GM19328 (cell line): ENCODE measurements at regions not wholly inside any gene's neighbourhood (a gene's known extent, or its start where the extent isn't known, plus 50 kb on each side); places are given as distances from the start of the nearest gene placed in this dataset.

ENCODE experiments used
- ATAC-seq: cut with Tn5 transposase; IDR thresholded peaks from one replicate; pipeline ENCODE4 v1.9.1; 2021; ENCODE audit warnings: mild to moderate bottlenecking, moderate library complexity; ENCODE audit not compliant: unreplicated experiment

DNA sequence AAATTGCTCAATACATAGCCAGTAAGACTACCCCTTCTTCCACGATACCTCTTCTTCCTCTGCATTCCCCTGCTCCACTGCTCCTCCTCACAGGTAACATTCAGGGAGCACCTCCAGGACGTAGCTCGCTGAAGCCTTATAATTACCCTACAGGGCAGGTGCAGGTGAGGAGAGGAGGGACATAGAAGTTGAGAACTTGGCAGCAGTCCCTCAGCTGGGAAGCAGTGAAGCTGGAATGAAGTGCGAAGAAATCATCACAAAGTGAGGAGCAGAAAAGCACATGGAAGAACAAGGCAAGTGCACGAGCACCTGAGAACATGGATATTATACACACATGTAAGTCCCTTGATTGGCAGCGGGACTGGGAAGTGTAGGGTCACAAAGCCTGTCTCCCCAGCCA, 118.2 kb downstream of the HSD17B3 start:
- no peak for ATAC-seq

DNA sequence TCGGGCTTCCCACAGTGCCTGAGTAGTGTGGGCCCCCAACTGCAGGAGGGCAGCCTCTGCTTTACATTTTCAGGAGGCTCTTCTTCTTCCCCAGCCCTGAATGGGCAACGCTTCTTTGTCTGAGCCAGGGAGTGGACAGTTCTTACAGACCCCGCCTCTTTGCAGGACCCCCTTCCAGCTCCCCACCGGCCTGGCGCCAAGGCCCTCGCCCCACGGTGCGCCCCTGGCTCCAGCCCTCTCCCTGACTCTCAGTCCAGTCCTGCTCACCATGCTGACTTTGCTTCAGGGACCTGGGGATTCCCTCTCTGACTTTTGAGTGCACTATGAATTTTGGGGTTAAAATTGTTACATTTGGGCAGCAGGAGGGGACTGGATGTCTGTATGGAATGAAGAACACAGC, 123.8 kb downstream of the HSD17B3 start:
- ATAC-seq = no peak

DNA sequence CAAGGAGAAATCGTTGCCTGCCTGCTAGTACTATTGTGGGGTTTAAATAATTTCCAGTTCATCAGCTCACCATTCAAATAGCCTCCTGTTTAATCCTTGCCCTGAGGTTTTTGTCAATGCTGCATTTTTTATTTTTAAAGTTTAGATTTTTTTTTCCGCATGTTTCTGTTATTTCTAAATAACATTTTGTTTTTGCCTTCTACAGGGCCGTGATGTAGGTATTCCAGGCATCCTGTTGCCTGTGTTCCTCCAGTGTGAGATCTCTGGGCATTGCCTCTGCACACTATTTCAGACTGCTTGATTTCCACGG, 124.3 kb downstream of the HSD17B3 start:
- ATAC-seq = no peak

DNA sequence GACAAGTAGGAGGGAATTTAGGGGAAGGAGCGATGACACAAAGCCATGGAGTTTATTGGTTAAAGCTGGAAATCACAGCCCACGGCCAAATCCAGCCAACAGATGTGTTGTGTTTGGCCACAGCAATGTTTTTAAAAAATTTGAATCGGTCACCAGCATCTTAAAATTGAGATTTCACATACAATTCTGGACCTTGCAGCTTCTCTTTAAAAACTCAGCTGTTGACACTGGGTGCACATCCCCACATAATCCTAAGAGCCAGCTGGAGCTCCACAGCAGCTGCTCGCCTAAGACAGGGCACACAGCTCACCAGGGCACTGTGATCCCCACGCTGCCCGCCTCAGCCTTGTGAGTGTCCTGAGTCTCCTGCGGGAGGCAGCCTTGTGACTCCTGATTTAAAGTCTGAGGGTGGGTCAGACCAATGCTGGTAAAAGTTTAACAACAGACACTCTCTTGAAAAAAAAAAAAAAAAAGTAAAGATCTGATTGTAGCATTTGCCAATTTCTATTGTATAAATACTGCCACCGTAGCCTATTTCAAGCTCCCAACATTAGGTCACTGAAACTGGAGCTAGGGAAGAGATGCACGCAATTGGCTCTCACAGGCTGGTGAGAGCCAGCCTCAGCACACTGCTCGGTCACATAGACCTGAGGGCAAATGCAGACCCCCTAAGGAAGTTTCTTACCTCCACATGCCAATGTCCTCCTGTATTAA, 124.8 kb downstream of the HSD17B3 start:
- ATAC-seq = no peak

DNA sequence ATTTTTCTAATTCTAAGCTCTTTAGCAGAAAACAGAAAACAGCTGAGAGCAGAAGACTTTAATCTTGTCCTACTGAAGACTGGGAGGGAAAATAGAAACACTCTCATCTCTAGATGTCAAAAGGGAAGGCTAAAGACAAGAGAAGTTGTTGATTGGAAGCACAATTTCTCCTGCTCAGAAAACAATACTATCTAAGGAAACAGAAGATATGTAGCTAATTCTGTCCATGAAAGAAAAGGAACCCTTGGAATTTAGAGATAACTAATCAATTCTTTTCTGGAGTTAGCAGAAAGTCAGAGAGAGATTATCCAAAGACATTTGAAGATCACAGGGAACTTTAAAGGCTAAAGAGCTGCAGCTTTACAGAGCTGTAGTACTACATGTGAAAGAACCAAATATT, 126.2 kb downstream of the HSD17B3 start:
- ATAC-seq = no peak

DNA sequence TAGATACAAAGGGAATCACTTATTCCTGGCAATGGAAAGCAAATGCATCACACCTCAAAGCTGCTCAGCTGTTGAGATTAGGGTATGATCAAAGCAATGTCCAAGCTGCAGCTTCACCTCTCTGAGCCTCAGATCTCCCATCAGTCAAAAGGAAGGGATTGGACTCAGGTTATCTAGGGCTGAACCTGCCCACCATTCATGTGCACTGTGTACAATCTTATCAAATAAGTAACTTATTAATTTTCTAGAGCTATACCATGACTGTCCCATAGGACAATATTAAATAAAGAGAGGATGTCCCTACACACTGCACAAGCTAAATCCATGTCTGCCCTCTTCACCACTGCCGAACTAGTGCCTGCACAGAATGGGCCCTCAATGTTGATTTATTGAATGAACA, 127.0 kb downstream of the HSD17B3 start:
- ATAC-seq = no peak

DNA sequence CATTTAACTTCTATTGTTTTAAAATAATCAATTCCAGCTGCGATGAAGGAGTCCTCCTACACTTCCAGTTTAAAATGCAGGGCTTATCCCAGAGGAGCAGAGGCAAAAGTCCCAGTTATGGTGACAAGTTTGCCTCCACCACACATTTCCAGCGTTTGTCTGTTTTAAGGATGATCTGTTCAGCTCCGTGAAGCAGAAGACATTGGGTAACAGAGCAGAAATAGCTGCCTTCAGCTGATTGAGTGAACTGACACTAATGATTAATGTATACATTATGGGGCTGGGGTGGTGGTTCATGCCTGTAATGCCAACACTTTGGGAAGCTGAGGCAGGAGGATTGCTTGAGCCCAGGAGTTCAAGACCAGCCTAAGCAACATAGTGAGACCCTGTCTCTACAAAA, 127.6 kb downstream of the HSD17B3 start:
- ATAC-seq = no peak

DNA sequence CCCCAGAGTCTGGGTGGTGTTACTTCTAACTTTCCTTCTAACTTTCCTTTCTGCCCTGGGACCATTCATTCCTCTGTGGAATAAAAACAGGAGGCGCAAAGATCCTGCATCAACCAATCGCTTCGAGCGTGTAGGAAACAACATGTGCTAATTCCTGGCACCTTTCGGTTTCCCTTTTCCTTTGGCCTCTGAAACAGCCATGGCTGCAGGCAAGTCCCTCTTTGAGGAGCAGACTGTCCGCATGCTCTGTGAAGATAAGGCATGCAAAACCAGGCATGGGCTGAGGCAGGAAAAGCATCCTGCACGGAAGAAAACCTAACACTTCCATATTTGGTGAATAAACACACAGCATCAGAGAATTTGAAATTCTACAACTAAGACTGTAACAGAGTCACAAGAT, 128.3 kb downstream of the HSD17B3 start:
- ATAC-seq = no peak

DNA sequence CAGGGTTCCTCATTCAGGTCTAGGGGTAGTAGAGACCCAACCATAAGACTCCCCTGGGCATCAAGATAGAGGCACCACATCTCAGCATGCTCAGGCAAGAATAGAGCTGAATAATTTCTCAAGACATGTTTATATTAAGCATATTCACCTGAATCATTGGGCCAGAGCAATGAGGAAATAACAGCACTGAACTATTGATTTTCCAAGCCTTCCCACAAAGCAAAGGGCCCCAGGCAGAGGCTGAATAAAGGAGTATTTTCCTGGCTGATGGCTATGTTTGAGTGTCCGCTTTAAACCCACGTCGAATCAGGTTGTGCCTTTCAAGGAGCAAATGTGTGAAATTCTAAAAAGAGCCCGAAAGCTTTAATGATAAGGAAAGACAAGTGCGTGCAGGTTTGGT, 129.2 kb downstream of the HSD17B3 start:
- no peak for ATAC-seq

DNA sequence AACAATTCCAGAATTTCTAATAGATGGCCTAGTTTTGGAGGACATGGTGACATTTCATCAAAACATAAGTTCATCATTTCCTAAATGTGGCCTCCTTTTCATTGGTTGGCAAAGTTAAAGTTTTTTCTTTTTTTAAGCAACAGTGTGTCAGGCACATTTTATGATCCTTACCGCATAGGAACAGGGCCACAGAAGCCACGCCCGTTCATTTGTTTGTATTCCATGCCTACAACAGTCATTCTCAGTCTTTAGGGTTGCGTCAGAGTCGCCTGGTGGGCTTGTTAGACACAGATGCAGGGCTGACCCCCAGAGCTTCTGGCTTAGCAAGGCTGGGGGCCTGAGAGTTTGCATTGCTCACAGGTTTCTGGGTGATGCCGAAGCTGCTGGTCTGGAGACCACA, 130.2 kb downstream of the HSD17B3 start:
- no peak for ATAC-seq

DNA sequence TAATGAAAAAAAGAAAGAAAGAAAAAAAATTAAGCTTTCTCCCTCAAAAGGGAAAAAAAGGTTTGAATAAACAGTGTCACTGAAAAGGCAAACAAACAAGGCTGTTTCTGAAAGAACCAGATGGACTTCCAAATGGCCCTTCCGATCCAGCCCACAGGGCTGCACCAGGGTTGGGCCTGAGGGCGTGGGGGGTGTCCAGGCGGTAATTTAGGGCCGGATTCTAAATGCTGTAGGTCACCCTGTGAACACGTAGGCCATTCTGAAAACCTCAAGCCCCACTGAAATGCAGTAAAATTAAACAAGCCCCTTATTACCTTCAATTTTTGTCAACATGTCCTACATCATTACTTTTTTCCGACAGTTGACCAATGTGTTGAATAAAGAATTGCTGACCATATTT, 132.1 kb downstream of the HSD17B3 start:
- ATAC-seq = no peak

DNA sequence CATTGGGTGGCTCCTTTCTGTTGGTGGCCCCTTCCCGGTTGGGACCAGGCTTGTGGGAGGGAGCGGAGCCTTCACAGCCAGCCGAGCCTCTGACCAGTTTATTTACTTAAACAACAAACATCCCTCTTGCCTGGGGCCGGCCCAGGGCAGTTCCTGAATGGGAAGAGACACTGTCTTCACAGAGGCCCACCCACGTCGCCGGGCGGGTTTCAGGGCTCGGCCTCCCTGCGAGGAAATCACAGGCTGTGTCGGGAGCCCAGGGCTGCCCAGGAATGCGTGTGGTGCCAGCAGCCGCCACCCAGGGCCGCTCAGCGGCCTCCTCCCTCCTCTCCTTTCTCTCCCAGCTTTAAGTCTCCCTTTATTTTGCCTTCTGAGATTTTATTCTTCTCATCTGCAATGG, 132.5 kb downstream of the HSD17B3 start:
- no peak for ATAC-seq

DNA sequence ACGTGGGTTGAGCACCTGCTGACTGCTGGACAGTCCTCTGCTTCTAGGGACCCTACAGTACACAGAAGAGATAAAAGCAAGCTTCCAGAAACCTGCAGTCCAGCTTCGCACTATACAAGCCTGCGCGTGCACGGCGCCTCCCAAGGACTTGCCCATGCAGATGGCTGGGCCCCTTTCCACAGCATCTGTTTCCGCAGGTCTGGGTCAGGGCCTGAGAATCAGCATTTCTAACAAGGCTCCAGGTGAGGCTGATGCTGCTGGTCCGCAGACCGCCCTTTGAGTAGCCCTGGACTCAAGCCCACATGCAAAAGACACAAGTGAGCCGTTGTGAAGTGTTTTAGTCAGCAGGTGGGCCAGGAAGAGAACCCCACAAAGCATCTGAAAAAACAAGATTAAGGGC, 133.1 kb downstream of the HSD17B3 start:
- no peak for ATAC-seq

DNA sequence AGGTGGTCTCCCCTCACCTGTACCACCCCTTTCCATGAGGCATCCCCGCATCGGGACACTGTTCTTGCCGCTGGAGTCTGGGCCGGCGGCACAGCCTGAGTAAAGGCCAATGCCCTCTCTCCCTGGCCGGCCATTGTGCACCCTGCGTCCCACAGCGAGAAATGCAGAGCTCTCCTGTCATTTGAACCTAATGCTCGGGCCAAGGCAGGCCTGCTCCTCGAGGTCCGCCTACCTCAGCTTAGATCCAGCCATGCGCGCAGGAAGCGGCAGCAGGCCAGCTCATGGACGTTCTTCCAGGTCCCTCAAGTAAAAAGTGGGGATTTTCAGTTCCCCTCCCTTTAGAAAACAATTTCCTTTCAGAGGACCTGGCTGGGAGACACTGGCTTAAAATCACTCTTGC, 135.0 kb downstream of the HSD17B3 start:
- ATAC-seq = no peak

DNA sequence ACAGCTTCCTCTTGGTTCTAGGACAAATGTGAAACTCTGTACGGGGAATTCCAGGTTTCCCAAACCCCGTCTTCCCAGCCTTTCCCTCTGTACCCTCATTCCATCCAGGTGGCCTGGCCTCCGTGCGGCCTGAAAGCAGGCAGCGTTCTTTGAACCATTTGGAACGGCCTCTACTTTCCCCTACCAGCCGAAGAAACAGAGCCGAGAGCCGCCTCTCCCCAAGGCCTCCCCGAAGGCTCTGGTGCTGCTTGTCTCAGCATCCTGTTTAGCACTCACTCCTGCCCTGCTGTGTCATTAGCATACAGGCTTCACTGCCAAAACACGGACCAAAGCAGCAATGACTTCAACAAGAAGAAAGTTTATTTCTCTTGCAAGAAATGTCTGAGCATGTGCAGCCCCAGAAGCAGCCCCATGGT, 137.7 kb downstream of the HSD17B3 start:
- ATAC-seq = no peak

DNA sequence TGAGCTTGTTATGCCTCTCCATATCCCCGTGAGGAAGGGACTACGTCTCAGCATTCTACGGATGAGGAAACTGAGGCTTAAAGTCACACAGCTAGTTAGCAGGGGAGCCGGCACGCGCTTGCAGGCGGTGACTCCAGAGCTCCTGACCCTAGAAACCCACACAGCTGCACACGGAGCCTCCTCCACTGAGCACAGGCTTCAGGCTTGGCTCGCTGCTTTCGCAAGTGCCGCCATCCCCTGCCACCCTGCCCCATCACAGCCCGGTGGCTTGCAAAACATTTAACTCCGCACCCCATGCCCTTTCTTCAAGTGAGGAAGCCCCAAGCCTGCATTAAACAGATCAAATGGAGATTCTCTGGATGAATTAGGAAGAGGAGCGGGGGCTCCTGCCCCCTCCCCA, 138.3 kb downstream of the HSD17B3 start:
- ATAC-seq = no peak

DNA sequence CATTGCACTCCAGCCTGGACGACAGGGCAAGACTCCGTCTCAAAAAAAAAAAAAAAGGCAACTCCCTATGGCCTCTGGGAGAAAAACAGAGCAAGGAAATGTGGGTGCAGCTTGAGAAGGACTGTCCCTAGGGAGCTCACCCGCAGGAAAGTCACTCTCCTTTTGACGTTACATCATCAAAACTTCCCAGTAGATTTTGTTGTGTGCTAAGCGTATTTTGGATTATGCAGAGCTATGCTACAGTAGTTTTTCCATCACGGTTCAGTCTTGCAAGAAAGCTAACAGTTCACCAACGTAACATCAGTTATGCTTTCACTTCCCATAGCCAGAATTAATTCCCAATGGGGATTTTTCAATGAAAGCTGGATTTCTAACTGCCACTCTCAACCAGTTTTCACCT, 138.8 kb downstream of the HSD17B3 start:
- ATAC-seq = no peak

DNA sequence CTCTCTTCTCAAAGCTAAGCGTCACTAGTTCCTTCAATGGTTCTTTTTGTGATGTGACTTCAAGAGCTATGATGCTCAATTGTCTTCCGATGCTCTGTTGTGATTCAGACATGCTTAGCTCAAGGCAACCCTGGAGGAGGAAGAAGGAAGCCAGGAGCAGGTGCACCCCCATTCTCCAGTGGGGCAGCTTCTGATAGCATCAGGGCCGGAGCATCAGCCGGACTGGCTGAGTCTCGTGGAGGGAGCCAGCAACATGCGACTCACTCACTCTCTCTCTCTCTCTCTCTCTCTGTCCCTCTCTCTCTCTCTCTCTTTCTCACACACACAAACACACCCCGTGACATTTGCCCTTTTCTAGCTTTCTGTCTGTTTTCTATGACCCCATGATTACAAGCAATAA, 140.2 kb downstream of the HSD17B3 start:
- no peak for ATAC-seq

DNA sequence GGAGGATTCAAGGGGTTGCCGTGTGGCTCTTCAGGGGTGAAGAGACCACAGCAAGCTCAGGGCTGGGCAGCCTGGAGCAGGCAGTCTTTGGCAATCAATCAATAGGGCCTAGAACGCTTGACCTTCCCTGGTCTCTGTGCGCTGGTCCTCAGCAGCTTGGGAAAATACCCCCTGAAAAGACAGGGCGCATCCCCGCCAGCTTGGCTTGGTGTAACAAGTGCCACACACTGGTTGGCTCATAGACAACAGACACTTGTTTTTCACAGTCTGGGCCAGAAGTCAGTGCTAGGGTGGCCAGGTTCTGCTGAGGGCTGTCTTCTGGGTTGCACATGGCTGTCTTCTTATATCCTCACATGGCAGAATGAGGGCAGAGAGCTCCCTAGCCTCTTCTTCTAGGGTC, 141.1 kb downstream of the HSD17B3 start:
- no peak for ATAC-seq

DNA sequence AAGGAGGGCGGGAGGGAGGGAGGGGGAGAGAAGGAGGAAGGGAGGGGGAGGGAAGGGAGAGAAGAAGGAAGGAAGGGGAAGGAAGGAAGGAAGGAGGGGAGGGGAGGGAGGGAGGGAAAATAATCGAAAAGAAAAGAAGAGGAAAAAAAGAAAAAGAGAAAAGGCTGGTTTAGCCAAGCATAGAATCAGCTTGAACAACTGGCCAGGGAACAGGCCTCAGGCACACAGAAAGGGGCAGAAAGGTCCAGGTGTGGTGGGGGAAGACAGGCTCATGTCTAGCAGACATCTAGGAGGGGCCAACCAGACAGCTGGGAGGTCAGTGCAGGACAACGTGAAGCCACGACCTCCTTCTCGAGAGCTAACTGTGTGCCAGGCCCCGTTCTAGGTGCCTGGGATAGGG, 141.8 kb downstream of the HSD17B3 start:
- no peak for ATAC-seq

DNA sequence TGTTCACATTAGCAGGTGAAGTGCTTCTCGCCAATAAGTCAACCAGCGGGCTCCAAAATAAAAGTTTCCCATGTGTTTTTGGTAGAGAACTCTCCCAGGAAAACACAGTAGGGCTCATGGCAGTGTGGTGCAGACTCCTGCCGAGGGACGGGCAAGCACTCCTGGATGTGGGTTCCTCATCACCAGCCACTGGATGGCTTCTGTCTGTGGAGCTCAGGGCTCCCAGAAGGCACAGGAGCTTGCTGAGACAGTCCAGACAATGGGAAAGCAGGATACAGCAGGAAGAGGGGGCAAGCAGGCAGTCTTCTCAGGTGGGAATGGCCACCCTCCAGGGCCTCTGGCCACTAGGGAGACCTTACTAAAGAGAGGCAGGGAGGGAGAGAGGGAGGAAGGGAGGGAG, 142.4 kb downstream of the HSD17B3 start:
- no peak for ATAC-seq

DNA sequence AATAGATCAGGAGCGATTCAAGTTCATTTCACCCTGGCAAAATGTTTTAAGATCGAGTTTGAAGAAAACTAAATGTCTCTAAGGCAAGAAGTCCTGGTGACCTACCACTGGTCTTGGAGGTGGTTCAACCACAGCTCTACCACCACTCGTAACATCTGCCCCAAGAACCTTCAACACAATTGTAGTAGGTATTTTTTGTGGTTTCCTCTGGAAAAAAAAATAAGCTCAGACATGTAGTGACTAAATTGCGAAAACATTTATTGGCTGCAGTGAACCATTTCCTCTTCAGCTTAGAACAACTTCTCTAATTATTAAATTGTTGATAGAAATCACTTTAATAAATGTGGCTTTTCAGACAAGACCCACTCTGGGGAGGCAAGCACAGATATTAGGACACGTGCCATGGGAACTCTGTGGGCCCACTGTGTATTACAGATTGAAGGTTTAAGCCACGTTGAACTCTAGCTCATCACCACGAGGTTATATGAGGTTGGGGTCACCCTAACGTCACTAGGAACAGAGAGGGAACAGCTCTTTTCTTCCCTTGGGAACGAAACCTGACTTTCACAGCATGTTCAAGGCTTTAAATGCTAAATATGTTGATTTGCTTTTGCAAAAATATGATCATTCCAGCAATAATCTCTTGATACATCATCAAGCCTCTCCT, 142.9 kb downstream of the HSD17B3 start:
- no peak for ATAC-seq

DNA sequence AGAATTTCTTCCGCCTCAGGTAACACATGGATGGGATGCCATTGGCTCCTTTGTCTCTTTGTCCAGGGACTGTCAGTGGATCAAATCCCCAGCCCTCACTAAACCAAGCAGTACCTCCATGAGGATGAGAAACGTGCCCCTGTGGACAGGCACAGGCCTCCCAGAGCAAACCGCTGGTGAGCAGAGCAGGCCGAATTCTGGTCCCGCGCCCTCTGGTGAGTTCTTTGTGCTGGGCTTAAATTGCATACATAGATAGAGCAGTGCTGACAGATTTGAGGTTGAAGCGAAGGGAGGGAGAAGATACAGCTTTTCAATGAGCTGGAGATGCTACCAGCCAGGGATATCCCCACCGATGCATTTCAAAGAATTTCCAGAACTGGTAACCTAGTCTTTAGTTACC, 143.8 kb downstream of the HSD17B3 start:
- no peak for ATAC-seq
